SU-DHL-6 (cell line): ENCODE measurements at regions not wholly inside any gene's neighbourhood (a gene's known extent, or its start where the extent isn't known, plus 50 kb on each side); places are given as distances from the start of the nearest gene placed in this dataset.

Experiments used
- CTCF ChIP-seq: fragments of 200-600 bp; sonication (generic); IDR thresholded peaks from one replicate; pipeline ENCODE4 v1.5.1; 2017; ENCODE audit warnings: antibody characterized with exemption, mild to moderate bottlenecking, low read length, moderate library complexity; ENCODE audit not compliant: insufficient read depth, poor library complexity, severe bottlenecking
- EZH2phosphoT487 ChIP-seq: fragments of 200-600 bp; sonication (generic), shearing (Covaris generic); conservative IDR thresholded peaks from 2 replicates; pipeline ENCODE4 v1.6.1; 2018; ENCODE audit warnings: mild to moderate bottlenecking, antibody characterized with exemption, low read length, moderate library complexity, mixed read lengths

DNA sequence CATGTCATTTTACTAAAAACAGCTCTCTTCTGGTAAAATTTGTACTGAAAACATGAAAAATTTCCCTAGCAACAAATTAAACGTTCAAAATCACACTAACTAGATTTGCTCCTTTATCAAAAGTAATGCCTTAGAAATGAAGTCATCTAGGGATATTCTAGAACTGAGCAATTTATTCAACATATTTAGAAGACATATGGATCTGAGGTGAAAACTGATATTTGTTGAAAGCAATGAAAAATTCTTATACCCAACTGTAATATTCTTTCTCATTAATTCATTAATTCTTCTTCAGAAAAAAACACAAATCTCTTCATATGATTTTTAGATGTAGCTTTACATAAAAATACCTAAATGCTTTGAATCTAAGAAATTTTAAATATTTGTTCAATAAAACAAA lies 604.9 kb downstream of the NR2F1-AS1 start:
- no peak for TF ChIP-seq CTCF
- no peak for TF ChIP-seq EZH2phosphoT487
